ENCODE measurements at regions not wholly inside any gene's neighbourhood (a gene's known extent, or its start where the extent isn't known, plus 50 kb on each side); places are given as distances from the start of the nearest gene placed in this dataset.
A peak's percentile ranks its signal among the peaks of the same experiment; 100 is the strongest.

GRCh38 chr5:56755036-56755555 is 60.3 kb upstream of the MAP3K1 start:
- Histone ChIP-seq H3K9ac (ENCODE audit: insufficient read depth in 1 of 2, low read depth in 2 of 2, low read length in 2 of 2) (no peak overlapping the region), H3K27me3 (ENCODE audit: control insufficient read depth in 2 of 2, insufficient read depth in 2 of 2, low read length in 2 of 2) (no peaks in the 10 kb centered on the region; a peak in 1 of 5 replicates), H3K9me3 (replicated peaks; ENCODE audit: control insufficient read depth, insufficient read depth, low read depth, low read length) (no peaks in the 10 kb centered on the region; the same call in 1 of the 2 replicates), H3K4me2 (ENCODE audit: insufficient read depth, low read length) (no peak overlapping the region), H3K4me1 (replicated peaks in 1 of 2; ENCODE audit: control insufficient read depth in 2 of 2, insufficient read depth in 2 of 2, low read length in 2 of 2) (no peaks in the 10 kb centered on the region; a peak in 1 of 5 replicates), H3K4me3 (no peak overlapping the region), H3K79me2 (ENCODE audit: control insufficient read depth, insufficient read depth, low read length) (no peaks in the 10 kb centered on the region), H3K27ac (ENCODE audit: extremely low read depth, low read depth, low read length) (no peak overlapping the region), H4K20me1 (replicated peaks; ENCODE audit: control insufficient read depth, insufficient read depth, low read length) (no peaks in the 10 kb centered on the region), H3K9me1 (ENCODE audit: control insufficient read depth, insufficient read depth, low read length) (no peaks in the 10 kb centered on the region), H3K36me3 (ENCODE audit: control insufficient read depth, insufficient read depth, low read length) (no peaks in the 10 kb centered on the region), H2AFZ (ENCODE audit: low read depth, low read length) (no peak overlapping the region)
- FAIRE-seq (no peak), DNase-seq (ENCODE audit: extremely low read depth in 1 of 4, low spot score in 3 of 4) (no peak), ATAC-seq (no peak)
- CTCF ChIA-PET (ENCODE audit: low intra/inter-chr PET ratio) = no interaction called here
- BruUV-seq (replicated peaks) = no TSS peak
- in situ Hi-C loops (cut with MboI) (no loop called here), intact Hi-C loops (cut with micrococcal nuclease) (no loop called here)
- no peak for TF ChIP-seq CEBPG (CRISPR knock-in tag; IDR thresholded peaks at IDR 0.05)
- 0 out of 4 replicates have a peak, but pooled peaks of 1 of the 2 experiments have one; percentile 31 for TF ChIP-seq CEBPG (tag; conservative IDR thresholded peaks at IDR 0.05 in 1 of 2, IDR thresholded peaks at IDR 0.05 in 1 of 2)
- TF ChIP-seq ATF3 (IDR thresholded peaks at IDR 0.05) = peak; percentile 21; the same call in 1 of the 2 replicates
- TF ChIP-seq ATF3 (CRISPR knock-in tag; conservative IDR thresholded peaks at IDR 0.05) = no peak
- TF ChIP-seq ETV1 (tag; conservative IDR thresholded peaks at IDR 0.05; ENCODE audit: low read depth) = no peak
- 16% methylated on average over 3 of the region's 3 CpGs for WGBS (ENCODE audit: insufficient coverage, low coverage, missing lambda C conversion rate)
- POLR2A ChIA-PET = interaction anchor here (0.8 kb wide), 1 partner anchor 14 kb away, joined by 3 read pairs; no protein-coding TSS in a partner anchor

Data from K562 (cell line).